HG03432 (cell line): ENCODE measurements at regions not wholly inside any gene's neighbourhood (a gene's known extent, or its start where the extent isn't known, plus 50 kb on each side); places are given as distances from the start of the nearest gene placed in this dataset.
"Not testable (repeated sequence)": the region's sequence is repeated elsewhere in the genome, so short reads cannot be mapped to it uniquely, and the experiment has no call there.

Experiments
- ATAC-seq: cut with Tn5 transposase; IDR thresholded peaks from one replicate; pipeline ENCODE4 v1.9.1; 2021; ENCODE audit warnings: mild to moderate bottlenecking, moderate library complexity; ENCODE audit not compliant: unreplicated experiment

- ATAC-seq = no peak
These were observed 231.8 kb upstream of the FOXP2 start for GRCh38 chr7:114182837-114183236.

- ATAC-seq = no peak
These were observed 233.3 kb upstream of the FOXP2 start for GRCh38 chr7:114181280-114181679.

- no peak for ATAC-seq
These were observed 233.9 kb upstream of the FOXP2 start for GRCh38 chr7:114180556-114181266.

GRCh38 chr7:114175125-114175524 lies 239.5 kb upstream of the FOXP2 start:
- ATAC-seq = no peak

GRCh38 chr7:114173170-114173890 lies 241.3 kb upstream of the FOXP2 start:
- no peak for ATAC-seq

GRCh38 chr7:114169389-114169788 lies 245.2 kb upstream of the FOXP2 start:
- ATAC-seq = not testable (repeated sequence)

GRCh38 chr7:114160925-114161324 lies 242.1 kb upstream of the PPP1R3A start:
- ATAC-seq = peak; percentile 77

GRCh38 chr7:114158854-114159253 lies 240.0 kb upstream of the PPP1R3A start:
- ATAC-seq = no peak

GRCh38 chr7:114158275-114158674 lies 239.5 kb upstream of the PPP1R3A start:
- no peak for ATAC-seq

GRCh38 chr7:114156178-114156577 lies 237.4 kb upstream of the PPP1R3A start:
- ATAC-seq = no peak

- no peak for ATAC-seq
These were observed 236.6 kb upstream of the PPP1R3A start for GRCh38 chr7:114155116-114156110.

- no peak for ATAC-seq
These were observed 234.9 kb upstream of the PPP1R3A start for GRCh38 chr7:114153700-114154099.

- no peak for ATAC-seq
These were observed 233.6 kb upstream of the PPP1R3A start for GRCh38 chr7:114152314-114152938.

- no peak for ATAC-seq
These were observed 233.0 kb upstream of the PPP1R3A start for GRCh38 chr7:114151777-114152176.

GRCh38 chr7:114150689-114151088 lies 231.9 kb upstream of the PPP1R3A start:
- no peak for ATAC-seq

- ATAC-seq = no peak
These were observed 230.0 kb upstream of the PPP1R3A start for GRCh38 chr7:114148779-114149178.

- ATAC-seq = no peak
These were observed 222.6 kb upstream of the PPP1R3A start for GRCh38 chr7:114141415-114141814.

- ATAC-seq = no peak
These were observed 221.8 kb upstream of the PPP1R3A start for GRCh38 chr7:114140561-114140960.

- not testable (repeated sequence) for ATAC-seq
These were observed 220.9 kb upstream of the PPP1R3A start for GRCh38 chr7:114139690-114140089.

- ATAC-seq = no peak
These were observed 219.8 kb upstream of the PPP1R3A start for GRCh38 chr7:114138587-114138986.

GRCh38 chr7:114133717-114134116 lies 214.9 kb upstream of the PPP1R3A start:
- ATAC-seq = no peak
